Caco-2 (cell line): ENCODE measurements at regions not wholly inside any gene's neighbourhood (a gene's known extent, or its start where the extent isn't known, plus 50 kb on each side); places are given as distances from the start of the nearest gene placed in this dataset.
A peak's percentile ranks its signal among the peaks of the same experiment; 100 is the strongest.

Experiments used
- BruUV-seq: library from RNA; stranded (reverse); fragments of 400-500 nt; replicated peaks from 2 replicates; lab custom pipeline; 2021; lab: Mats Ljungman, UMichigan
- CTCF ChIA-PET: fragments of 300-600 bp; sonication (Branson Sonifier 250); formaldehyde crosslinking; loops from one replicate; lab custom pipeline; 2022; ENCODE audit warnings: antibody characterized with exemption; lab: Charles Lee
- POLR2A ChIA-PET: fragments of 300-600 bp; sonication (Branson Sonifier 250); formaldehyde crosslinking; loops from one replicate; lab custom pipeline; 2022; ENCODE audit warnings: antibody characterized with exemption; lab: Charles Lee
- DNase-seq, 2 experiments: peaks; one replicate each; pipeline versions ENCODE4 v3.0.0 to v3.0.0-alpha.2; 2020 to 2022
- H3K27me3 ChIP-seq: replicated peaks from 2 replicates; pipeline ENCODE4 v1.6.0; 2011; ENCODE audit warnings: low read length; ENCODE audit not compliant: control insufficient read depth, insufficient read depth
- H3K36me3 ChIP-seq: 2 replicates; pipeline ENCODE4 v1.5.1; 2011; ENCODE audit warnings: low read length; ENCODE audit not compliant: control insufficient read depth, insufficient read depth
- H3K4me1 ChIP-seq: fragments of 250-450 bp; sonication (Bioruptor Pico); 2 replicates; pipeline ENCODE4 v1.5.1; 2020; ENCODE audit warnings: mild to moderate bottlenecking
- H3K4me3 ChIP-seq: 2 replicates; pipeline ENCODE4 v1.5.1; 2011; ENCODE audit warnings: low read depth, mild to moderate bottlenecking, control low read depth, low read length
- H3K9me3 ChIP-seq: fragments of 250-450 bp; sonication (Bioruptor Pico); 2 replicates; pipeline ENCODE4 v1.5.1; 2020; ENCODE audit warnings: mild to moderate bottlenecking, moderate library complexity
- H3K27ac Mint-ChIP-seq: one replicate; pipeline ENCODE4 v1.8.0; 2022; ENCODE audit warnings: mixed read lengths; ENCODE audit not compliant: unreplicated experiment
- H3K27me3 Mint-ChIP-seq: one replicate; pipeline ENCODE4 v1.8.0; 2022; ENCODE audit warnings: mixed read lengths; ENCODE audit not compliant: insufficient read depth, unreplicated experiment
- H3K36me3 Mint-ChIP-seq: one replicate; pipeline ENCODE4 v1.8.0; 2022; ENCODE audit warnings: mild to moderate bottlenecking, mixed read lengths; ENCODE audit not compliant: insufficient read depth, unreplicated experiment
- H3K4me1 Mint-ChIP-seq: one replicate; pipeline ENCODE4 v1.8.0; 2022; ENCODE audit warnings: low read depth, mixed read lengths; ENCODE audit not compliant: unreplicated experiment
- H3K4me3 Mint-ChIP-seq: one replicate; pipeline ENCODE4 v1.8.0; 2022; ENCODE audit warnings: mild to moderate bottlenecking, moderate library complexity, mixed read lengths; ENCODE audit not compliant: unreplicated experiment
- H3K9me3 Mint-ChIP-seq: one replicate; pipeline ENCODE4 v1.8.0; 2022; ENCODE audit warnings: mixed read lengths; ENCODE audit not compliant: unreplicated experiment
- intact Hi-C: fragments of 100-400 bp; cut with micrococcal nuclease; formaldehyde crosslinking; loops from one replicate; pipeline ENCODE4 v1.10.0; 2022; ENCODE audit not compliant: unreplicated experiment
- TF ChIP-seq, protein P1 (sequence below), 2 experiments: fragments of 200-600 bp in 1 of 2; IDR thresholded peaks; 1 replicate in 1 of 2; 2 replicates in 1 of 2; pipeline versions ENCODE4 v1.5.1 to v1.8.0; 2011 to 2022; ENCODE audit warnings: antibody characterized with exemption in 1 of 2, control low read depth in 1 of 2, inconsistent platforms in 1 of 2, low read depth in 1 of 2, low read length in 1 of 2, mild to moderate bottlenecking in 1 of 2, moderate library complexity in 1 of 2; ENCODE audit not compliant: insufficient read depth in 1 of 2, severe bottlenecking in 1 of 2, unreplicated experiment in 1 of 2

DNA sequence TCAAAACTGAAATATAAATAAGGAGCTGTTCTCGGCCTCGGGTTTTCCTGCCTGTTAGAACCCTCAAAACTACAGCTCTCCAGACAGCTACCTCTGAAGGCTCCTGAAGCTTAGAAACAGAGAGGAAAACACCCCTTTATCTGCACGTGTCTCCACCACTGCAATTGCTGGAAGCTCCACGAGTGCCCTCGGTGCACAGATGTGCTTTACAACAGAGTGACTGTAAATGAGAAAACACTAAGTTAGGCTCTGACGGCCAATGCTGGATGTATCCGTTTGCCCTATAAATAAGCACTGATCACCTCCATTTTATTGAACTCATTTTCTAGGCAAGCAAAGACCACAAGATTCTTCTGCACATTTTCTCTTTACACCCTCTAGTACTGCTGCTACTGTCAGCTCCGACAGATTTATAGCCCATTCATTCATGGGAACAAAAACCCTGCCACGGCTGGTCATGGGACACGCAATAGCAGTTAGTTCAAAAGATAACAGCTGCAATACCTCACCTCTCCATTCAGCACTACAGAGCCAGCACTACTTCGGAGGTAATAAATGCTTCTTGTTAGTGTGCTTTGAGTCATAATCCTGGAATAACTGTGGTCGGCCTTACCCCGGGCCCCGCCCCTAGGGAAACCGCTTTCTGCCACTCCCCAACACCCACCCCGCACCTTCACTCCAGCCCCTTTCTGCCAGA is 241.1 kb upstream of the ZNF507 start:
- Mint-ChIP-seq H3K4me1 (peaks cover 6% of the 10 kb centered on the region), H3K27me3 (peaks cover 2% of the 10 kb centered on the region), H3K4me3 (no peak overlapping the region), H3K27ac (peak overlapping the region; percentile 6), H3K9me3 (peaks cover 21% of the 10 kb centered on the region), H3K36me3 (no peaks in the 10 kb centered on the region)
- Histone ChIP-seq H3K4me1 (peaks cover 3% of the 10 kb centered on the region; the same call in 1 of the 2 replicates), H3K4me3 (no peak overlapping the region), H3K36me3 (no peaks in the 10 kb centered on the region), H3K27me3 (no peaks in the 10 kb centered on the region), H3K9me3 (0 out of 2 replicates have a peak, but pooled peaks cover 6% of the 10 kb centered on the region)
- ChIA-PET POLR2A (interaction anchor here (0.5 to 0.6 kb wide), 2 partner anchors 302 to 477 kb away, joined by 3 to 4 read pairs; partner anchors contain the start of gene PDCD5), CTCF (no interaction called here)
- TF ChIP-seq, protein P1, sequence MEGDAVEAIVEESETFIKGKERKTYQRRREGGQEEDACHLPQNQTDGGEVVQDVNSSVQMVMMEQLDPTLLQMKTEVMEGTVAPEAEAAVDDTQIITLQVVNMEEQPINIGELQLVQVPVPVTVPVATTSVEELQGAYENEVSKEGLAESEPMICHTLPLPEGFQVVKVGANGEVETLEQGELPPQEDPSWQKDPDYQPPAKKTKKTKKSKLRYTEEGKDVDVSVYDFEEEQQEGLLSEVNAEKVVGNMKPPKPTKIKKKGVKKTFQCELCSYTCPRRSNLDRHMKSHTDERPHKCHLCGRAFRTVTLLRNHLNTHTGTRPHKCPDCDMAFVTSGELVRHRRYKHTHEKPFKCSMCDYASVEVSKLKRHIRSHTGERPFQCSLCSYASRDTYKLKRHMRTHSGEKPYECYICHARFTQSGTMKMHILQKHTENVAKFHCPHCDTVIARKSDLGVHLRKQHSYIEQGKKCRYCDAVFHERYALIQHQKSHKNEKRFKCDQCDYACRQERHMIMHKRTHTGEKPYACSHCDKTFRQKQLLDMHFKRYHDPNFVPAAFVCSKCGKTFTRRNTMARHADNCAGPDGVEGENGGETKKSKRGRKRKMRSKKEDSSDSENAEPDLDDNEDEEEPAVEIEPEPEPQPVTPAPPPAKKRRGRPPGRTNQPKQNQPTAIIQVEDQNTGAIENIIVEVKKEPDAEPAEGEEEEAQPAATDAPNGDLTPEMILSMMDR (IDR thresholded peaks at IDR 0.05; ENCODE audit: insufficient read depth in 1 of 2, low read depth in 1 of 2, low read length in 1 of 2, severe bottlenecking in 1 of 2, unreplicated experiment in 1 of 2), result peak in 1 of 2 experiments; percentile 18
- DNase-seq, result peak; percentile 38 to 64
- no TSS peak for BruUV-seq
- intact Hi-C loops, result no loop called here

DNA sequence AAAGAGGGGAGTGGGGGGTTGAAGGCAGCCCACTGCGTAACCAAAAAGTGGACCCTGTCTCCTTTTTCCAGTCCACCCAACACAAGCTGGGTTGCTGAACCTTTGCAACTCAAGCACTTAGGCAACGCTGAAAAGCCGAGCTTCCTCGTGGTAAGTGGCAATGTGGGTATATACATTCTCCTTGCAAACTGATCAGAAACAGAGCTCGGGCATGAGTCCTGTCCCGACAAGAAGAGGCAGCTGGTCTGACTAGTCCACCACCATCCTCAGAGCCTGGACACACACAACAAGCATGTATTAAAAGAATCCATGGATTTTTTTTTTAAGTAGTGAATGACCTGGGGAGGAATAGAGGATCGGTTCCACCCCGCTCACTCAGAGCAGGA is 240.6 kb upstream of the ZNF507 start:
- no peak for DNase-seq
- Mint-ChIP-seq H3K4me1 (peaks cover 6% of the 10 kb centered on the region), H3K27me3 (peaks cover 2% of the 10 kb centered on the region), H3K27ac (no peak overlapping the region), H3K9me3 (peaks cover 16% of the 10 kb centered on the region), H3K36me3 (no peaks in the 10 kb centered on the region), H3K4me3 (no peak overlapping the region)
- Histone ChIP-seq H3K4me1 (peaks cover 3% of the 10 kb centered on the region; the same call in 1 of the 2 replicates), H3K9me3 (0 out of 2 replicates have a peak, but pooled peaks cover 5% of the 10 kb centered on the region), H3K4me3 (no peak overlapping the region), H3K36me3 (no peaks in the 10 kb centered on the region), H3K27me3 (no peaks in the 10 kb centered on the region)
- CTCF ChIA-PET, result no interaction called here
- intact Hi-C loops, result no loop called here
- POLR2A ChIA-PET, result no interaction called here
- TF ChIP-seq, protein P1 (IDR thresholded peaks at IDR 0.05; ENCODE audit: insufficient read depth in 1 of 2, low read depth in 1 of 2, low read length in 1 of 2, severe bottlenecking in 1 of 2, unreplicated experiment in 1 of 2), result no peak
- BruUV-seq, result no TSS peak

DNA sequence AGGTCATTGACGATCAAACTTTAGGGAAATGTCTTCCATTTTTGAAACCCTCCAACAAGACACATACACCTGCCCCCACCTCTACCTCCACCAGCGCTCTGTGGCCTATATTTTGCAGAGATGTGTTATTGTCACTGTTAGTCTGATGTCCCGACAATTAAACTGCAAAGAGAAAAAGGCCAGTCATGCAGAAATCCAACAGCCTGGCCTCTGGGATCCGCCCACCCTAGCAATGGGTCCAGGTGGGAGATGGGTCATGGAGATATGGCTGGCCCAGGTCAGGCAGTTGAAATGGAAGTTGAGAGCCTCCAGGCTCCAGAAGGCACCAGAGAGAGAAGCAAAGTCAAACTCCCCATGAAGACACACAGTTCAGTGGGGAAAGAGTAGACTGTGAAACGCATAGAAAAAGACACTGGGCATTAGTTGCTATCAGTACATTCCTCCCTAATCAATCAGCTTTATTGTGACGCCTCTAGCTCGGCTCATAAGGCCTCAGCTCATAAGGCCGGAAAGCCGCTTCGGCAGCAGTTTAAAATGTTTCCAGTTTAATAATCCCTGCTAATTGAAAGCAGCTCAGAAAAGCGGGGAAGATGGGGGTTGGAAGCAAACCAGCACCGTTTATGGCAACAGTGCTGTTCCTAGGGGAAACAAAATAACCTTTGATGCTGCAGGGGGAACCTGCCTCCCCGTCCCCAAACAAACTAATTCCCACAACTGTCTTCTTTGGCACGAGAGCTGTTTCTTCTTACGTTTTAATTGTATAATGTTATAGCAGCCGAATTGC is 239.7 kb upstream of the ZNF507 start:
- Histone ChIP-seq H3K27me3 (no peaks in the 10 kb centered on the region), H3K4me1 (peaks cover 3% of the 10 kb centered on the region; the same call in 1 of the 2 replicates), H3K4me3 (no peak overlapping the region), H3K9me3 (no peaks in the 10 kb centered on the region), H3K36me3 (no peaks in the 10 kb centered on the region)
- H3K4me1 Mint-ChIP-seq, result peaks cover 6% of the 10 kb centered on the region
- ChIA-PET CTCF (no interaction called here), POLR2A (no interaction called here)
- intact Hi-C loops, result no loop called here
- H3K27ac Mint-ChIP-seq, result no peak overlapping the region
- peaks cover 4% of the 10 kb centered on the region for H3K27me3 Mint-ChIP-seq
- no peaks in the 10 kb centered on the region for H3K36me3 Mint-ChIP-seq
- H3K4me3 Mint-ChIP-seq, result no peak overlapping the region
- no peak for DNase-seq
- H3K9me3 Mint-ChIP-seq, result peaks cover 7% of the 10 kb centered on the region
- BruUV-seq, result no TSS peak
- TF ChIP-seq, protein P1 (IDR thresholded peaks at IDR 0.05; ENCODE audit: insufficient read depth in 1 of 2, low read depth in 1 of 2, low read length in 1 of 2, severe bottlenecking in 1 of 2, unreplicated experiment in 1 of 2), result no peak
